CD4-positive, alpha-beta T cell treated with Interleukin-2 at 100 ng/mL for 4 hours (primary cell): ENCODE measurements at regions not wholly inside any gene's neighbourhood (a gene's known extent, or its start where the extent isn't known, plus 50 kb on each side); places are given as distances from the start of the nearest gene placed in this dataset.
"Not testable (repeated sequence)": the region's sequence is repeated elsewhere in the genome, so short reads cannot be mapped to it uniquely, and the experiment has no call there.

Source experiments
- DNase-seq: peaks from one replicate; pipeline ENCODE4 v3.0.0-alpha.2; 2020; ENCODE audit warnings: low spot score

DNA sequence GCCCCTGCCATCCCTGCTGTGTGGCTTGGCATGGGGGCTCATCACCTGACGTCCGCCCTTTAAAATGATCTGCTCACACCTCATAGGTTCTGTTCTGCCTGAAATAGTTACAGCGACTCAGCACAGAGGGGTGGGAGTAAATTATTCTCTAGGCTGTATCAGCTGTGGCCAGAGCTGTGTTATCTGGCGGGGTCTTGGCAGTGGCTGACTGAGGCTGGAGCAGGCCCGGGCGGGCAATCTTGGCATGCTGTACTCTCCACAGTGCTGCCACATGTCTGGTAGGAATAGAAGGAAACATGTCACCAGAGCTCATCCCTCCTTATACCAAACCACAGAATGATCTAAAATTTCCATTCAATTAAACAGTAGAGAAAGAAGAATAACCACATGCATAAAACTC, 499.9 kb upstream of the LMCD1 start:
- DNase-seq: no peak

DNA sequence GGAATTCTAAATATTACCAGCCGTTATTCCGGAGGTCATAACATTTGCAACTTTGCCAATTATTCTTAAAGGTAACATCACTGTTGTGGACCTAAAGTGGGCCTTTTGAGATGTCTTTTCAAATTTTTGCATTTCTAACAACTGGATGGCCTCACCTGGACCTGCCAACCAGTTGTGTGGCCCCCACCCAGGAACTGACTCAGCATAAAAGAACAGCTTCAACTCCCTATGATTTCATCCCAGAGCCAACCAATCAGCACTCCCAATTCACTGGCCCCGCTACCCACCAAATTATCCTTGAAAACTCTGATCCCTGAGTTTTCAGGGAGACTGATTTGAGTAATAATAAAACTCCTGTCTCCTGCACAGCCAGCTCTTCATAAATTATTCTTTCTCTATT, 489.7 kb upstream of the LMCD1 start:
- DNase-seq: no peak

DNA sequence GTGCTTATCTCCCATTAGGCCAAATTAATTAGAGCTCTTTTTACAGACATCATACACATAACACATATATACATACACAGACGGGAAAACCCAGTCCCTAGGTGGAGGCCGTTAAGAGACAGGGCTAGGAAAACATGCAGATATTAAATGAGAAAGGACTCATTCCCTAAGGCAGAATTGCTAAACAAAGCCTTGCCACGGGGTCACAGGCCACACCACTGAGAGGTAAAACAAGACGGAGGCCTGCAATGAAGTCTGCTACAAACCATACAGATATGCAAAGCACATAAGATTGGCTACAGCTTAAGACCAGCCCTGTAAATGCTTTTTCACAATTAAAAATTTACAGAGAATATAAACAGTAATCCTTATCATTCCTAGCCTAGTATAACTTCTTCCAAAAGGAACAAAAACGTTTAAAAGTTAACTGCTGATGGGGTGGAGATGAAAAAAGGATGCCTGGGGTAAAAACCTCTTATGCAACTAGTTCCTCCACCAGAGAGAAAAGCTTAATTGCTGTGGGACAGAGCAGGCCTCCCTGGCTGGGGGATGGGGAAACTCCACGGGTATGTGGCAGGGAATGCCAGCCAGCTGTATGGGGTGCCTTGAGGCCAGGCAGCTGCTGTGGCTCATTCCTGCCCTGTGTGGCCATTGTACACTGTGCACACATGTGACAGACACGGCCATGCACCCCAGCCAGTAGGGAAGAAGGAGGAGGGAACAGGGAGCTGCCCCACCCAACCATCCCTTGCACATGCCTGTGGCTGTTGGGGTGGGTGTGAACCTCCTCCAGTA, 481.4 kb upstream of the LMCD1 start:
- DNase-seq: no peak

DNA sequence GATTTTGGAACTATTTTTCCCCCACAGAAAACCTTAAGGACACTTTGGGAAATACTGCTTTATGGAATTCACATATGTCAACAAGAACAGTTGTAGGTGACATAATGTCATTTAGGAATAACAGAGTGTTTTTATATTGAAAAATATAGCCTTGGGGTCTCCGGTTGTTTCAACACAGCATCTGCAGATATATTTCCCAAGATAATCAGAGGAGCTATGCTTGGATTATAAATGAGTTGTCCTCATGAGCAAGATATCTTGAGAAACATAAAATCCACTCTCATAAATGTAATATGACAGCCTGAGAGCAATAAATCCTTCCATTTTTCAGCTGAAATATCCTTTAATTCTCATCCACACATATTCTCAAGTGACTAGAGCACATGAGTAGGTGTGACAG, 473.7 kb upstream of the LMCD1 start:
- no peak for DNase-seq

DNA sequence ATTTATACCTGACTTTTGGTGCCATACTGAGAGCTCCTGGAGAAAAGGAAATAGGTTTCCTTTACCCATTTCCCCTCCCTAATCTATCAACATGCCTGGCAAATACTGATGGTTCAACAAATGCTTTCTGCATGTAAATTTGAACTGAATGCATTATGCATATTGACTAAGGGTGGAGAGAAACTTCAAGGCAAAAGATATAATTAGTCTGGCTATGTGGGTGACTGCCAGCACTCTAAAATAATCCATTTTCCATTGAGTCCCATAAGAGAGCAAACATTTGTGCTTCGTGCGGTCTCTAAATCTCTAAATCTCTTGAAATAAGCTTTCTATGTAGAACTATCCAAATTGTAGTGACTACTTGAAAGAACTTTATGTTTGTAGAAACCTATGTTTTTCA, 451.3 kb upstream of the LMCD1 start:
- no peak for DNase-seq

DNA sequence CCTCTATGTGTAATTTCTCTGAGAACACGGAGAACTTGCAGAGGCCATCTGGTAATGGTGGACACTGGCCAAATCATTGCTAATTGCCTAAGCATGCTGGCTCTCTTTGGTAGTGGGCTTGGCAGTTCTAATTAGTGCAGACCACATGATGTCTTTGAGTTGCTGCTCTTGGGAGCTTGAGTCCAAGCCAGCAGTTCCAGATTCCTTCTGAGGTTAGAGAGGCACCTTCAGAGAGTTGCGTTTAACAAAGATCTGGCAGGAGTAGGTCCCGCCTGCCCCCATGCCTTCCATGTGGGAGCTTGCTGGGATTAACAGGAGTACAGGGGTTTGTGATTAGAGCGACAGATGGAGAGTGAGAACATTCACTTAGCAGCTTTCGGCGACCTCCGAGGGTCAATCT, 449.0 kb upstream of the LMCD1 start:
- DNase-seq: no peak

DNA sequence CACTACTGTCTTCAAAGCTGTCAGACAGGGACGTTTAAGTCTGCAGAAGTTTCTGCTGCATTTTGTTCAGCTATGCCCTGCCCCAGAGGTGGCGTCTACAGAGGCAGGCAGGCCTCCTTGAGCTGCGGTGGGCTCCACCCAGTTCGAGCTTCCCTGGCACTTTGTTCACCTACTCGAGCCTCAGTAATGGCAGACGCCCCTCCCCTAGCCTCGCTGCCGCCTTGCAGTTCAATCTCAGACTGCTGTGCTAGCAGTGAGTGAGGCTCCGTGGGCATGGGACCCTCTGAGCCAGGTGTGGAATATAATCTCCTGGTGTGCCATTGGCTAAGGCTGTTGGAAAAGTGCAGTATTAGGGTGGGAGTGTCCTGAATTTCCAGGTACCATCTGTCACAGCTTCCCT, 433.5 kb upstream of the LMCD1 start:
- DNase-seq: not testable (repeated sequence)

DNA sequence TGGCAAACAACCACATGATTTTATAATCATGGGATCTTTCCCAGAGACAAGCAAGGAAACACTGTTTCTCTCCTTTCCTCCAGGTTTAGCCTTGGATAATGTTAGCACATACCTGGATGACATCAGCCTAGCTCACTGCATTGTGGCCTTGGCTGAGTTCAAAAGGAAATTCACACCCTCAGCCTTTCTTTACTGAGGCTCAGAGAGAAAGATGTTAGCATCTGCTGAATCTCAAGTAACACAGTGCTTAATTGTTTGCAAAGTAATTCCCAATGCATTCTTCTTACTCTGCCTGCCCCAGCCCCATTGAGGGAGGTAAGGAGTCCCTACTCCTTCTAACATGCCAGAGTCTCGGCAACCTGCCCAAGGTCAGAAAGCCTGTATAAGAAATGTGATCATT, 432.2 kb upstream of the LMCD1 start:
- no peak for DNase-seq

DNA sequence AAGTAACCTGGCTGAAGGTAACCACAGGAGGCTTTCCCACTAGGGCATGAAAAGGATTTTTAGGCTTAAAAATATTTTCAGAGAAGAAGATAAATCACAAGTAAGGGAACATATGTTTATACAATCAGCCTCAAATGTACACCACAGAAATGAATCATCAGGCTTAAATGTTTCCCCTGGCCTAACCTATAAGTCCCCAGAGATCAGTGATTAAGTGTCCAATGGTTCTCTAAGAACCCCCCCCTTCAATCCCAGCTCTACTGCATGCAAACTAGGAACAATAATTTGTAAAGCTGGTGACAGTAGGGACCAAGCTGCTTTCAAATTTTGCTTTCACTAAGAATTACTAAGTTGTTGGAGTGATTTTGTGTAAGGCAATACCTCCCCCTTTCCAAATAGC, 431.6 kb upstream of the LMCD1 start:
- DNase-seq: no peak

DNA sequence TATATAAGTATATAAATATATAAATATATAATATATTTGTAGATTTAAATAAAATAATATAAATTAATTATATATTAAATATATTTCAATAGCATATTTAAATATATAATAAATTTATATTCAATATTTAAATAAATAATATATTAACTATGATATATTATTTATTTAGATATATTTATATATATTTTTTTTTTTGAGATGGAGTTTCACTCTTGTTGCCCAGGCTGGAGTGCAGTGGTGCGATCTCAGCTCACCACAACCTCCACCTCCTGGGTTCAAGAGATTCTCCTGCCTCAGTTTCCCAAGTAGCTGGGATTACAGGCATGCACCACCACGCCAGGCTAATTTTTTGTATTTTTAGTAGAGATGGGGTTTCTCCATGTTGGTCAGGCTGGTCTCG, 426.9 kb upstream of the LMCD1 start:
- DNase-seq: not testable (repeated sequence)

DNA sequence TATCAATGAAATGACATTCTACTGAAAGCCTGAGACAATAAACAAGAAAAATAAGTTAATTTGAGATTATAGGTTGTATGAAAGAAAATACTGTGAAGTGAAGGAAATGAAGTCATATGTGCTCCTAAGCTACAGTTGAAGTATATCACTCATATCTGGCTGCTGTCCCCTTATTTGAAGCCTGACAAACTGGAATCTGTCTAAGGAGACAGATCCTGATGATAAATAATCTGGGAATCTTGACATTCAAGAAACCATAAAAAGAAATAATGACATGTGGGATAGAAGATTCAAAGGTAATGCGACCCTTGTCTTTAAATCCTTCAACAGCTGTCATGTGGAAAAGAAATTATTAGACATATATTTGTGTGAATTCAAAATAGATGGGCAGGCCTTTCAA, 424.5 kb upstream of the LMCD1 start:
- no peak for DNase-seq

DNA sequence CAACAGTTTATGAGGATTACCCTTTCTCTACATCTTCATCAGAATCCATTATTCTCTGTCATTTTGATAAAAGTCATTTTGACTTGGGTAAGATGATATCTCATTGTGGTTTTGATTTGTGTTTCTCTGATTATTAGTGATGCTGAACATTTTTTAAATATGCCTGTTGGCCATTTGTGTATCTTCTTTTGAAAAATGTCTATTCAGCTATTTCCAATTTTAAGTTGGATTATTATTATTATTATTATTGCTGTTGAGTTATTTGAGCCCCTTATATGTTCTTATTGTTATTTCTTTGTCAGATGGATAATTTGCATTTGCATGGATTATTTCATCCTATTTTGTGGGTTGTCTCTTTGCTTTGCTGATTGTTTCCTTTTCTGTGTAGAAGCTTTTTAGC, 421.2 kb upstream of the LMCD1 start:
- no peak for DNase-seq

DNA sequence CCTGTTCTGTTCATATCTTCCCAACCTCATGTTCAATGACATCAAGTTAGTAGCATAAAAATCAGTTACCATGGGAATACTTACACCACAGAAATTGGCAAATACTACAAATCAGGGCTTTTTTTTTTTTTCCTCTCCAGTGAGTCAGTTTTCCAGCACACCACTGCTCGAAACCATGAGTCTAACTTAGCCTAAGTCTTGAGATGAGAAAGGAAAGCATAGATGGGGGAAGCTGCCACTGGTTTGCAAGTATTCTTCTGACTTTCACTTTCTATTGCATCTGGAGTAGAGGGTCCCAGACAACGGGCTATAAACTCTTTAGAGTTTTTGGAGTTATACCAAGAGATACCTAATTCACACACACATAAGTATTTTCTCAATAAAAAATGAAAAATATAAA, 416.1 kb upstream of the LMCD1 start:
- no peak for DNase-seq

DNA sequence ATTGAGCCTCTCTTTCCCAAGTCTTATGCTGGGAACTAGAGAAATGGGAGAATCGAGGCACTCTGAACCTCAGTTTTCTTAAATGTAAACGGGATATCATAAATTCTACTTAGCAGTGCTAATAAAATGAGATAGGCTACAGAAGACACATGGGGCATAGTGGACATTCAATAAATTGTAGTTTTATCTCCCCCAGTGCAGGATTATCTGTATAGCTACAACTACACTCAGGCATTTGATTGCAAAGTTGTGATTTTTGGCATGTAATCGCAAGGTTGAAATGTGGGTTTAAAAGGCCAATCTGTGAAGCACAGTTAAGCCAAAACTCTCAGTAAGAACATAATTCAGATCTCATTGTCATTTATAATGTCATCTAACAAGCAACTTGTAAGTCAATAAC, 413.7 kb upstream of the LMCD1 start:
- no peak for DNase-seq

DNA sequence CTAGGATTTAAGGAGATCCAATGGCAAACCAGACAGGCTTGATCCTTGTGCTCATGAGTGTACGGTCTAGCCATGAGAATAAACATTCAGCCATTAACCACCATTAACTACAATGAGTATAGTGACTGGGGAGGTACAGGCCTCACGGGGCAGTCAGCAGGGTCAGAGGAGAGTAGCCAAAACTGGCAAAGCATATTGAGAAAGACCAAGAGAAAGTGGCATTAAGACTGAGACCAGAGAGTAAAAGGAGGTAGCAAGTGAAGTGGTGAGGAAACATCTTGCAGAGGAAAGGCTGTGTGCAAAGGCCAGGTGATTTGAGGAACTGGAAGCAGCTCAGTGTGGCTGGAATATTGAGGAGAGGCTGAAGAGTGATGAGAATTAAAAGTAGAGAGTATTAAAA, 407.2 kb upstream of the LMCD1 start:
- DNase-seq: no peak

DNA sequence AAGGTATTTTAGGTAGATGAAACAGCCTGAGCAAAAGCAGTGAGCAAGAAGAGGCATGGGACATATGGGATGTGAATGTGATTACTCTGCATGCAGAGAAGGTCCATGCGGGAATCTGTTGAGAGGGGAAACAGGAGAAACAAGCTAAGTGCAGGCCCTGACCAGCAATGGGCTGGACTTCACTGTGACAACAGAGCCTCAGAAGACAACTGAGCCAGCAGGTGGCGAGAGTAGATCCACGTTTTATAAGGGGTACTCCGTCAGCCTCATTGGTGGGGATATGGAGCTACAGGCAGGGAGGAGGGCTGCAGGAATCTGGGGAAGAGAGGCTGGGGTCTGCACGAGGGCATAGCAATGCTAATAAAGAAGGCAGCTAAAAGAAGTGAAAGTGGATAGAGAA, 405.9 kb upstream of the LMCD1 start:
- no peak for DNase-seq

DNA sequence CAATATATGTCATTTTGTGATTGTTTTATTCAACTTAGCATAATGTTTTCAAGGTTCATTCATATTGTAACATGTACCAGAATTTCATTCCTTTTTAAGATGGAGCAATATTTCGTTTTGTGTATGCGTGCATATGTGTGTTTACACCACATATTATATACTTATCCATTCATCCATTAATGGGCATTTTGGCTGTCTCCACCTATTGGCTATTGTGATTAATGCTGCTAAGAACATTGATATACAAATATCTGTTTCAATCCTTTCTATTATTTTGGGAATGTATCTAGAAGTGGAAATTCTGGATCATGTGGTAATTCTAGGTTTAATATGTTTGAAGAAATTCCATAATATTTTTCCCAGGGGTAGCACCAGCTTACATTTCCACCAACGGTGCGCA, 403.9 kb upstream of the LMCD1 start:
- DNase-seq: no peak

DNA sequence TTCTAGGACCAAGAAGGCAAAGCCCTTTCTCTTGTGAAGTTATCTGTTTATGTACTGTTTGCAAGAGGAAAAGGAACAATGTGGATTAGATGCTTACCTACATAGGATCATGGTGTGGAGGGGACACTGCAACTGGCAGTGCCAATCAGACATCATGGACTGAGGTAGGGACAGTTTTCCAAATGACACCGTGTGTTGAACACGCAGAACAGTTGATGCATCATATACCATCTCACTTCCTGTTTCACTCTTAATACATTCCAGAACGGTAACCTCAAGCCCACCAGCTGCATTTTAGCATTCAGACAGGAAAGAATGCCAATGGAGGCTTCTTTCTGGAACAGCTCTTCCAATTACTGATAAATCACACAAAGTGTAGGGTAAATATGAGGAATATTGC, 397.7 kb upstream of the LMCD1 start:
- DNase-seq: no peak

DNA sequence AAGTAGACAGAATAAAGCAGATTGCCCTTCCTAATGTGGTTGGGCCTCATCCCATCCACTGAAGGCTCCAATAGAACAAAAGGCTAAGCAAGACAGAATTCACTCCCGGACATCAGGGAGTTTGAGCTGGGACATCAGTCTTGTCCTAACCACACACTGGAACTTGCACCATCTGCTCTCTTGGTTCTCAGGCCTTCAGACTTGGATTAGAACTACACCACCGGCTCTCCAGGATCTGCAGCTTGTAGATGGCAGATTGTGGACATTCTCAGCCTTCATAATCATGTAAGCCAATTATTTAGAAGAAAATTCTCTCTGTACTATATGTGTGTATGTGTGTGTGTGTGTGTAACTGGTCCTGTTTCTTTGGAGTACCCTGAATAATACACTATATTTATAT, 394.7 kb upstream of the LMCD1 start:
- DNase-seq: no peak

DNA sequence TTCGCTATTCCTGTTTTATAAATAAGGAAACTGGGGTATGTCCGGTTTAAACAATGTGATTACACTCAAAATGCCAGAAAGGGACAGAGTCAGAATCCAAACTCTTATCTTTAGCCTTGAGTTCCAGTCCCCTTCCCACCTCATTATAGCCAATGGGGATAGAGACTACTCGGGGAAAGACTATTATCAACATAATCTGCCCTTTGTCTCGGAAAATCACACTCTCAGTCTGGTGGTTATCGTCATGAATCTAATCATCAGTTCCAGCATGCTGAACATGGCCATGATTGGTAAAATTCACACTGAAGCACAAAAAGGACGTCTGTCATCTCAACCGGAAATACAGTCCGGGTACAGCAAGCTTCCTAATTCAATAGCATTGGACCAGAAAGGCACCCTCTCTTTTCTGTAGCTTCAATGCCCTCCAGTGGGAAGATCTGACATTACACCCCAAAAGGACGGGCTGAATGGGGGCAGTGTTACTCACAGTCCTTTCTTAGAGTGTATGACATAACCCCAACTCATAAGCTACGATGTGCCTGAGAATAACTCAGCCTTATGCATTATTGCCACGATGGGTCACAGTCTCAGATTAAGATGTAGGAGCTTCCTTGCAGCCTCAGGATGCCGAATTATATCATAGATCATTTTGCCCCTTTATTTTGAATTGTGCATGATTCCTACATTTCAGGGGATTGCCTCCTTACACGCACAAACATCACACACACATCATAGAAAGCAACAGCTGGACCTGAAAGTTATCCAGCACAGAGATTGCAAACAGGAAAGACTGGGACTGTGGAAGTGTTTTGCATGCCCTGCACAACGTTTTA, 390.4 kb upstream of the LMCD1 start:
- peak; percentile 50 for DNase-seq

DNA sequence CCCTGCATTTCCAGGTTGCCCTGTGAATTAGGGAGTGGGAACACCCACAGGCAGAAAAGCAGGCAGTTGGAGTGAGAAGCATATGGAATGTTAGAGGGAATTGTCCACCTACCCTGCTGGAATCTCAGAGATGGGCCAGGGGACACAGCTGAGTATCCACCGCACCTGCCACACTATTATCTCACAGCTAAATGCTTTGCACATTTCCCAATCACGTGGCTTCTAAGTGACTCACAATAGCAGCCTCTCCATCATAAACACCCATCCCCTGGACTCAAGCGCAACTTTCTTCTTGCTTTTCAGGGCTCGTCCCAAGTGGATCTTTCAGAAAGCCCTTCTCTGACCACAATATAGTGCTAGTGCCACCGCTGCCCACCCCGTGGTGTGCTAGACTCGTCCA, 389.0 kb upstream of the LMCD1 start:
- DNase-seq: no peak

DNA sequence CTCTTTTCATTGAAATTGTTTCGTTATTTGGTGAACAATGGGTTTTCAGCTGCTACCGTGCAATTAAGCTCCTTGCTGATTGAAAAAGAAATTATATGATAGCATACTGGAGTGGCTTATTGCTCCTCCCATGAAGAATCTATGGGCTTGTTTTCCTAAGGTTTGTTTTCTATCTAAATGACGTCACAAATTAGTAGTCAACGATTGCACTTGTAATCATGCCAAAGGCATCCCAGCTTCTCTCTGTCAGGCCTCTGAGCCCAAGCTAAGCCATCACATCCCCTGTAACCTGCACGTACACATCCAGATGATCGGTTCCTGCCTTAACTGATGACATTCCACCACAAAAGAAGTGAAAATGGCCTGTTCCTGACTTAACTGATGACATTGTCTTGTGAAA, 388.0 kb upstream of the LMCD1 start:
- DNase-seq: no peak

DNA sequence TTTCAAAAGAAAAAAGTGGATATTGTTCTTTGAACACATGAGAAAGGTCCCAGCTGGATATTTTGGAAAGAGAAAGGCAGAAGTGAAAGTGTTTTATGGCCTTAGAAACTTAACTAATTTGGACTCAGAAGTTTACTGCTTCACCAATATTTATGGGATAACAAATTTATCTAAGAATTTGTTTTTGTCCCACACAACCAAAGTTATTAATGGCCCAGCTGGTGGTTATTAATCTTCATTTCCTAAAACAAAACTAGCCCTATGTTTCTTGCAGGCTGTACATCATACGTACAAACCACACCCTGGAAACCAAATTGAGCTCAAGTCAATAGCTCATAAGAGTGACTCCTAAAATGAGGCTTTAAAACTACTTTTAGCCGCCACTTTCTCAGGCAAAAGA, 372.9 kb upstream of the LMCD1 start:
- no peak for DNase-seq

DNA sequence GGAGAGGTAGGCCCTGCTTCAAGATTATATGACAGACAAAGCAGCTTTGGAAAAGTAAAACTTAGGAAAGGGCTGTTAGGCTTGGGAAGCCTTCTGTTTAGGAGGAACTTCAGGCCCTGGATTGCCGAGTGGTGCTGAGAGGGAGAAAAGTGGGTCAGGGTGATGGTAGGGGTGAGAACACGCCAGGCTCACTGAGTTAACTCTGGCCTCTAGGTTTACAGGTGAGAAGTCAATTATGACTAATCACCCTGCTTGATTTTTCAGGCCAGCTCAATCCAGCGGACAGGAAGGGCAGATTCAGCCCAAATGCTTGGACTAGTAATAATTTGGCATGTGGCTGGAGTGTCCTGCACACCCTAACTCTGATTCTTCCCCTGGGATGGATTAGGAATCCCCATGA, 365.1 kb upstream of the LMCD1 start:
- no peak for DNase-seq
